ENCODE measurements at regions not wholly inside any gene's neighbourhood (a gene's known extent, or its start where the extent isn't known, plus 50 kb on each side); places are given as distances from the start of the nearest gene placed in this dataset.
A peak's percentile ranks its signal among the peaks of the same experiment; 100 is the strongest.
"Not testable (repeated sequence)": the region's sequence is repeated elsewhere in the genome, so short reads cannot be mapped to it uniquely, and the experiment has no call there.

DNA sequence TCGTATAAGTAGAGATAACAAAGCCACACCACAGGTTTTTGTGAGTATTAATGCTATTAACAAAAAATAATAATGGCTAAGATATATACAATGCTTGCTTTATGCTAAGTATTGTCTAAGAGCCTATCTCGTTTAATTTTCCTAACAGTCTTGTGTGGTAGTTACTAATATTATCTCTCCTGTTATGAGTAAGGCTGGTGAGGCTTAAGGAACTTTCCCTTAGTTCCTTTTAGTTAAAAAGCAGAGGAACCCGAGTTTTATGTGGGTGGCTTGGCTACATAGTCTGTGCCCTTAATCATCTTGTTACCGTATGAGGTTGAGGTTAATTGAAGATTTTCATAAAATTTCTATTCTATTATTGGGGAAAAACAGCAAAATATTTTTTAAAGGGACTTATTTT is 218.4 kb downstream of the SOX2 start:
- no peaks in the 10 kb centered on the region for H3K27me3 ChIP-seq (replicated peaks; ENCODE audit: control insufficient read depth, insufficient read depth, low read length)
- no peak overlapping the region for H3K4me3 ChIP-seq (replicated peaks; ENCODE audit: low read depth, low read length)
- TF ChIP-seq, protein P1, sequence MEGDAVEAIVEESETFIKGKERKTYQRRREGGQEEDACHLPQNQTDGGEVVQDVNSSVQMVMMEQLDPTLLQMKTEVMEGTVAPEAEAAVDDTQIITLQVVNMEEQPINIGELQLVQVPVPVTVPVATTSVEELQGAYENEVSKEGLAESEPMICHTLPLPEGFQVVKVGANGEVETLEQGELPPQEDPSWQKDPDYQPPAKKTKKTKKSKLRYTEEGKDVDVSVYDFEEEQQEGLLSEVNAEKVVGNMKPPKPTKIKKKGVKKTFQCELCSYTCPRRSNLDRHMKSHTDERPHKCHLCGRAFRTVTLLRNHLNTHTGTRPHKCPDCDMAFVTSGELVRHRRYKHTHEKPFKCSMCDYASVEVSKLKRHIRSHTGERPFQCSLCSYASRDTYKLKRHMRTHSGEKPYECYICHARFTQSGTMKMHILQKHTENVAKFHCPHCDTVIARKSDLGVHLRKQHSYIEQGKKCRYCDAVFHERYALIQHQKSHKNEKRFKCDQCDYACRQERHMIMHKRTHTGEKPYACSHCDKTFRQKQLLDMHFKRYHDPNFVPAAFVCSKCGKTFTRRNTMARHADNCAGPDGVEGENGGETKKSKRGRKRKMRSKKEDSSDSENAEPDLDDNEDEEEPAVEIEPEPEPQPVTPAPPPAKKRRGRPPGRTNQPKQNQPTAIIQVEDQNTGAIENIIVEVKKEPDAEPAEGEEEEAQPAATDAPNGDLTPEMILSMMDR (IDR thresholded peaks at IDR 0.05; ENCODE audit: insufficient read depth, low read length, poor library complexity, severe bottlenecking): no peak
- H3K36me3 ChIP-seq (ENCODE audit: control insufficient read depth, insufficient read depth, low read length): no peaks in the 10 kb centered on the region
- no peak for DNase-seq (ENCODE audit: extremely low read depth, insufficient read length)

GRCh38 chr3:181932039-181932438 is 220.3 kb downstream of the SOX2 start:
- no peak overlapping the region for H3K4me3 ChIP-seq (replicated peaks; ENCODE audit: low read depth, low read length)
- peak; percentile 61 for DNase-seq (ENCODE audit: extremely low read depth, insufficient read length)
- H3K36me3 ChIP-seq (ENCODE audit: control insufficient read depth, insufficient read depth, low read length): no peaks in the 10 kb centered on the region
- TF ChIP-seq, protein P1 (IDR thresholded peaks at IDR 0.05; ENCODE audit: insufficient read depth, low read length, poor library complexity, severe bottlenecking): no peak
- no peaks in the 10 kb centered on the region for H3K27me3 ChIP-seq (replicated peaks; ENCODE audit: control insufficient read depth, insufficient read depth, low read length)

GRCh38 chr3:181933052-181933618 is 221.4 kb downstream of the SOX2 start:
- H3K27me3 ChIP-seq (replicated peaks; ENCODE audit: control insufficient read depth, insufficient read depth, low read length): no peaks in the 10 kb centered on the region
- DNase-seq (ENCODE audit: extremely low read depth, insufficient read length): peak; percentile 77
- TF ChIP-seq, protein P1 (IDR thresholded peaks at IDR 0.05; ENCODE audit: insufficient read depth, low read length, poor library complexity, severe bottlenecking): no peak

GRCh38 chr3:181935915-181936314 is 224.2 kb downstream of the SOX2 start:
- TF ChIP-seq, protein P1 (IDR thresholded peaks at IDR 0.05; ENCODE audit: insufficient read depth, low read length, poor library complexity, severe bottlenecking): peak; percentile 7

More at GRCh38 chr3:181933052-181933618, 221.4 kb downstream of the SOX2 start:
- no peaks in the 10 kb centered on the region for H3K36me3 ChIP-seq (ENCODE audit: control insufficient read depth, insufficient read depth, low read length)
- no peak overlapping the region for H3K4me3 ChIP-seq (replicated peaks; ENCODE audit: low read depth, low read length)

DNA sequence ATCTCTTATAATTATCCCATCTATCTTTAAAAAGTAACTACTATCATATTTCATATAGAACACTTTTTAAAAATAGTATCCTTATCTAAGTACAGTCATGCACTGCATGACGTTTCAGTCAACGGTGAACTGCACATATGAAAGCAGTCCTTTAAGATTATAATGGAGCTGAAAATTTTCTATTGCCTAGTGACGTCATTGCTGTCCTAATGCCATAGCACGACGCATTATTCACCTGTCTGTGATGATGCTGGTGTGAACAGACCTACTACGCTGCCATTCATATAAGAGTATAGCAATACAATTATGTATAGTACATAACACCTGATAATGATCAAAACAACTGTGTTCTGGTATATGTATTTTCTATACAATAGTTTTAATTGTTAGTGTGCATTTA is 225.0 kb downstream of the SOX2 start:
- Histone ChIP-seq H3K27me3 (replicated peaks; ENCODE audit: control insufficient read depth, insufficient read depth, low read length) (no peaks in the 10 kb centered on the region), H3K4me3 (replicated peaks; ENCODE audit: low read depth, low read length) (no peak overlapping the region), H3K36me3 (ENCODE audit: control insufficient read depth, insufficient read depth, low read length) (no peaks in the 10 kb centered on the region)
- no peak for DNase-seq (ENCODE audit: extremely low read depth, insufficient read length)
- TF ChIP-seq, protein P1 (IDR thresholded peaks at IDR 0.05; ENCODE audit: insufficient read depth, low read length, poor library complexity, severe bottlenecking): no peak

More at GRCh38 chr3:181935915-181936314, 224.2 kb downstream of the SOX2 start:
- no peak for DNase-seq (ENCODE audit: extremely low read depth, insufficient read length)
- H3K36me3 ChIP-seq (ENCODE audit: control insufficient read depth, insufficient read depth, low read length): no peaks in the 10 kb centered on the region
- H3K27me3 ChIP-seq (replicated peaks; ENCODE audit: control insufficient read depth, insufficient read depth, low read length): no peaks in the 10 kb centered on the region
- H3K4me3 ChIP-seq (replicated peaks; ENCODE audit: low read depth, low read length): no peak overlapping the region

DNA sequence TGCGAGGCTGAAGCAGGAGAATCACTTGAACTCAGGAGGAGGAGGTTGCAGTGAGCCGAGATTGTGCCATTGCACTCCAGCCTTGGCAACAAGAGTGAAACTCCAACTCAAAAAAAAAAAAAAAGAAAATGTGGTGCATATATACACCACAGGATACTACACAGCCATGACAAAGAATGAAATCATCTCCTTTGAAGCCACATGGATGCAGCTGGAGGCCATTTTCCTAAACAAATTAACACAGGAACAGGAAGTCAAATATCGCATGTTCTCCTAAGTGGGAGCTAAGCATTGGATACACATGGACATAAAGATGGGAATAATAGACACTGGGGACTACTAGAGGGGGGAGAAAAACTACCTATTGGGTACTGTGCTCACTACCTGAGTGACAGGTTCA is 226.9 kb downstream of the SOX2 start:
- not testable (repeated sequence) for H3K36me3 ChIP-seq (ENCODE audit: control insufficient read depth, insufficient read depth, low read length); H3K27me3 ChIP-seq (replicated peaks; ENCODE audit: control insufficient read depth, insufficient read depth, low read length); H3K4me3 ChIP-seq (replicated peaks; ENCODE audit: low read depth, low read length); DNase-seq (ENCODE audit: extremely low read depth, insufficient read length)
